ENCODE measurements at regions not wholly inside any gene's neighbourhood (a gene's known extent, or its start where the extent isn't known, plus 50 kb on each side); places are given as distances from the start of the nearest gene placed in this dataset.
A peak's percentile ranks its signal among the peaks of the same experiment; 100 is the strongest.

GRCh38 chr13:46996316-46997030 lies 99.6 kb upstream of the HTR2A start:
- DNase-seq (ENCODE audit: low spot score), result no peak

- no peak for DNase-seq (ENCODE audit: low spot score)
Observed at GRCh38 chr13:46995874-46996273, 99.0 kb upstream of the HTR2A start.

GRCh38 chr13:46994492-46994891 lies 97.6 kb upstream of the HTR2A start:
- no peak for DNase-seq (ENCODE audit: low spot score)

GRCh38 chr13:46992383-46992952 lies 95.6 kb upstream of the HTR2A start:
- peak; percentile 7 for DNase-seq (ENCODE audit: low spot score)

- DNase-seq (ENCODE audit: low spot score), result no peak
Observed at GRCh38 chr13:46983881-46984280, 87.0 kb upstream of the HTR2A start.

GRCh38 chr13:46982856-46983582 lies 86.2 kb upstream of the HTR2A start:
- no peak for DNase-seq (ENCODE audit: low spot score)

GRCh38 chr13:46975173-46975572 lies 78.3 kb upstream of the HTR2A start:
- DNase-seq (ENCODE audit: low spot score), result no peak

- no peak for DNase-seq (ENCODE audit: low spot score)
Observed at GRCh38 chr13:46968450-46968849, 71.6 kb upstream of the HTR2A start.

- no peak for DNase-seq (ENCODE audit: low spot score)
Observed at GRCh38 chr13:46964789-46965527, 68.1 kb upstream of the HTR2A start.

GRCh38 chr13:46963904-46964303 lies 67.1 kb upstream of the HTR2A start:
- no peak for DNase-seq (ENCODE audit: low spot score)

GRCh38 chr13:46962281-46962941 lies 65.6 kb upstream of the HTR2A start:
- DNase-seq (ENCODE audit: low spot score), result no peak

- no peak for DNase-seq (ENCODE audit: low spot score)
Observed at GRCh38 chr13:46961719-46962118, 64.9 kb upstream of the HTR2A start.

- DNase-seq (ENCODE audit: low spot score), result no peak
Observed at GRCh38 chr13:46953941-46954340, 57.1 kb upstream of the HTR2A start.

GRCh38 chr13:46953331-46953730 lies 56.5 kb upstream of the HTR2A start:
- no peak for DNase-seq (ENCODE audit: low spot score)

GRCh38 chr13:46951516-46951915 lies 54.7 kb upstream of the HTR2A start:
- no peak for DNase-seq (ENCODE audit: low spot score)

- DNase-seq (ENCODE audit: low spot score), result no peak
Observed at GRCh38 chr13:46949211-46949610, 52.4 kb upstream of the HTR2A start.

- no peak for DNase-seq (ENCODE audit: low spot score)
Observed at GRCh38 chr13:46948338-46948737, 51.5 kb upstream of the HTR2A start.

GRCh38 chr13:46947425-46948191 lies 50.8 kb upstream of the HTR2A start:
- DNase-seq (ENCODE audit: low spot score), result no peak

Measured in SK-N-DZ (cell line).